ENCODE measurements at regions not wholly inside any gene's neighbourhood (a gene's known extent, or its start where the extent isn't known, plus 50 kb on each side); places are given as distances from the start of the nearest gene placed in this dataset.
A peak's percentile ranks its signal among the peaks of the same experiment; 100 is the strongest.

DNA sequence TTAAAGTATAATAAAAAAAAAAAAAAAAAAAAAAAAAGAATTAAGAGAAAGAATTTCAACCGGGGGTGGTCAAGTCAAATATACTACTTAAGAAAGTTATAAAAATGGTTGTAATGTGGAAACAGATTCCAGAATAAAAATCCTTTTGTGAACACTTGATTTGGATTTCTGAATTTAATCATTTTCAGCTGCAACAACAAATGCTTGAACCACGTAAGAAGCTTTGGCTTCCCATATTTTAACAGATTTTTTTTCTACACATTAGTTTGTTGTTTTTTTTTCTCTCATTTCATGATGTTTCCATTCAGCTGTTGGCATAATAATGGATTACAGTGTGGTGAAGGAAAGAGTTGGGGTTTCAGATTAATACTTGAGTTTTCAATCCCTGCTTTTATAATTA lies 137.3 kb upstream of the AGR3 start:
- DNase-seq (ENCODE audit: low spot score), result no peak
- no peak for FAIRE-seq

DNA sequence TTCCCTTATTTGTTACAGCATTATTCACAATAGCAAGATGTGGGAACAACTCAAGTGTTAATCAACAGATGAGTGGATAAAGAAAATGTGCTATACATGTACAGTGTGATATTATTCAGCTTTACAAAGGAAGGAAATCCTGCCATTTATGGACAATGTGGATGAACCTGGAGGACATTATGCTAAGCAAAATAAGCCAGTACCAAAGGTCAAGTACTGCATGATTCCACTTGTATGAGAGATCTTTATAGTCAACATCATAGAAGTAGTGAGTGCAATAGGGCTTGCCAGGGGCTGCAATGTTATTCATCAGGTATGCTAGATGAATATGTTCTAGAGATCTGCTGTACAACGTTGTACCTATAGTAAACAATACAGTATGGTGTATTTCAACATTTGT lies 138.5 kb upstream of the AGR3 start:
- FAIRE-seq, result no peak

GRCh38 chr7:17021205-17021604 lies 139.4 kb upstream of the AGR3 start:
- DNase-seq (ENCODE audit: low spot score) (no peak), FAIRE-seq (no peak)

More for the DNA sequence above, 138.5 kb upstream of the AGR3 start:
- DNase-seq (ENCODE audit: low spot score), result no peak

DNA sequence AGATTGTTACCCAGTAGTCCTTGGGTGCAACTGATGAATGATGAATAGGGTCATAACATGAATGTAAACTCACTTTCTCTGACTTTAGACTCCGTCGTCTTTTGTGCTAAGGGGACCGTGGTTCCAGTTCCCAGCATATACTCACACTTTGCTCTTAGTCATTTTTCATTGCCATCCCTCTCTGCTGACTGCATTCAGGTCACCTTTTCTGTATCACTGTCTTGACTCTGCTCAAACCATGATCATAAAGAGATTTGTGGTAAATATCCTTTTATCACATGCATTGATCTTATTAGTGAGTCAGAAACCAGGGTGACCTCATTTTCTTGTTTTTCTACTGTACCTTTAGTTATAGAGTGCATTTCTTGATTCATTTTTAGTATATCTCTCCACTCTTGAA lies 141.1 kb upstream of the AGR3 start:
- FAIRE-seq (no peak), DNase-seq (ENCODE audit: low spot score) (no peak)

GRCh38 chr7:17026269-17026668 lies 144.5 kb upstream of the AGR3 start:
- no peak for FAIRE-seq
- DNase-seq (ENCODE audit: low spot score), result no peak

DNA sequence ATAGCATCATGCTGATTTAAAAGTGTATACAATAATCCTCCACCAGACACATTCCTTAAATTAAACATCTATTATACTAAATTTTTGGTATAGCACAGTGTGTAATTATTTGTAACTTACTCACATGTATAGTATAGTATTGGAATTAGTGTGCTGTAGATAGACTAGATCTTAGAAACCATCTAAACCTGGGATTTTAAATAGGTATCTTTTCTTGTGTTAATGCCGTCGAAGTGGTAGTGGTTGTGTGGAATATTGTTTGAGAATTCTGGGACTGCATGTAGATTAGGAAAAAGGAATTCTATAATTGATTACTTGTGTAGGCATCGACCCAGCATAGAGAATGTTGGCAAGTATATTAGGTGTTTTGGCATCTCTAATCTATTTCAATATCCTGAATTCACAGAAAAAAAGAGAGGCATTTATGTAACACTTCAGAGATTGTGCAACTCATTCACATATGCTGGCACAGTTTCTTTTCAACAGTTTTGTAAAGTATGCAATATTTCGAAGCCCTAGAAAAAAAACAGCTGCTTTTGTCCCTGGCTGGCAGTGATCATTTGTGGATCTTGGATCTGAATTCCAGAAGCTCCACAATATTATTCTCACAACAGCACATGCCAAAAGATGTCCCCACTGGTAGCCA lies 145.5 kb upstream of the AGR3 start:
- FAIRE-seq, result no peak
- DNase-seq (ENCODE audit: low spot score), result no peak

DNA sequence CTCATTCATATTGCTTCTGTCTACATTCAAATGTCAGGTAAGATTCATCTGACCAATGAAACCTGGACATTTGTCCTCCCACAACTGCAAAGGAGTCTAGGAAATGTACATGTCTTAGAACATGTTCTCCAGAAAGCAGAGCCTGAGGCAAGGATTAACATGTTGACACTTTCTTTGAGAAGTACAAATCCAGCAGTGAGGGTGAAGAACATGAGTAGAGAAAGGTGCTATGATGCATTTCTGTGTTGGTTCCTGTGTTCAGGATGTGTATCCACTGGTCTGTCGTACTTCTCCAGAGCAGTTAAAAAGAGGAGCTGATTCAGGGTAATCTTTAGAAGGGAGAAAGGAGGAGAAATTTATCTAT lies 146.0 kb upstream of the AGR3 start:
- DNase-seq (ENCODE audit: low spot score), result no peak
- no peak for FAIRE-seq

DNA sequence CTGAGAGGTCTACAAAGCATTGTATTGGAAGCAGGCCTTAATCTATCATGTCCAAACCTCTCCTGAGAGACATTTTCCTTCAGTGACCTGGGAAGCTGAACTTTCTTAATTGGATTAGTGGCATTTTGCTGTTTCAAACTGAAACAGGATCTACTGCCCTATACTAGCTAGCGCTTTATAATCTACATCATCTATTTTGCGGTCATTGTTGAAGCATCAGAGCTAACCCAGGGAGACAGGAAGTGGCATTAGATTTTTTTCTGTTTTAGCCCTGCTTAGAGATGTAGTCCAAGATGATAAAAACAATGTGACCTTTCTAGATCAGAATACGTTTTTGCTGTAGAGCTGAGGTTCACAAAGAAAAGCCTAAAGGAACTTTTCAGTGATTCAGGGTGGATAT lies 147.4 kb upstream of the AGR3 start:
- FAIRE-seq (no peak), DNase-seq (ENCODE audit: low spot score) (no peak)

- no peak for DNase-seq (ENCODE audit: low spot score)
- no peak for FAIRE-seq
These were observed 148.8 kb upstream of the AGR3 start for GRCh38 chr7:17030559-17030958.

DNA sequence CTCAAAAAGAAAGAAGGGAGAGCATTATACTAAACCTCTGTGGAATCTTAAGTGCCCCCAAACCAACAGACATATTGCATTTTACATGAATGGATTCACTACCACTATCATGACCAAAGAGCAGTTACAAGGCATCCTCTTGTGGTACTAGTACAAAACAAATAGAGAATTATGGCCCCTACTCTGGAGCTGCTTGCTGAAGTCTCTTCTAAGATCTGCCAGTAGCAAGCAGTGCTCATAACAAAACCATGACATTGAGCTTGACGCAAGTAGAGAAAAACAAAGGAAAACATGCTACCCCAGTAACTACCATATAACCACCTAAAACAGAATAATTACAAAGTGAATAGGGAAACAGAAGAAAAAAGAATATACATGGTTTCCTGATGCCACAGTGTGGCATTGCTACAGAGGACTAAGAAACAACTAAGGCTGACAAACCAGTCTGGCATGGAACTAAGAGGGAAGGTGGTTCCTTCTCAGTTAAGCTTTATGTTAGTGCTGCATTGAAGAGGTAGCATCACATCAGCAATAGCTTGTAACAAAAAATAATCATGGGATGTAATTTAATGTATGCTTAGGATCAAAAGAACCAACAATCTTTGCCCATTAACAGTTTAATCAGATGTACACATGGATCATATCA lies 150.2 kb upstream of the AGR3 start:
- DNase-seq (ENCODE audit: low spot score) (no peak), FAIRE-seq (peak; percentile 42)

- DNase-seq (ENCODE audit: low spot score) (no peak), FAIRE-seq (no peak)
These were observed 151.5 kb upstream of the AGR3 start for GRCh38 chr7:17033245-17033644.

DNA sequence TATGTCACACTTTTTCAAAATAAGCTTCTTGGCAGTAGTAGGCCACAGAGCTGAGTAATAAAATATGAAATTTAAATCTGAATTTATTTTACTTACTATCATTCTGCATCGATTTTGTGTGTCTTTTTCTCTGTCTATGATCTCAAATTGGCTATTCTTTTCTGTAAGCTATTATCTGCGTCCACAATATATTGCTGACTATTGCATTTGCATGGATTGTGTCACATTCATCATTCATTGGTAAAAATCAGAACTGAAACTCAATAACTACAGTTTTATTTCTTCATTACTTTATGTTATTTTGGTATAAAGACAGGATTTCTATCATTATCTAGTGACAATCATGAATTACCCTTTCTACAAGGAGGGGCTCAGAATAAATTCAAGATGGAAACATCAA lies 154.8 kb upstream of the AGR3 start:
- DNase-seq (ENCODE audit: low spot score), result no peak
- FAIRE-seq, result no peak

GRCh38 chr7:17037356-17037755 lies 155.6 kb upstream of the AGR3 start:
- DNase-seq (ENCODE audit: low spot score), result no peak
- no peak for FAIRE-seq

DNA sequence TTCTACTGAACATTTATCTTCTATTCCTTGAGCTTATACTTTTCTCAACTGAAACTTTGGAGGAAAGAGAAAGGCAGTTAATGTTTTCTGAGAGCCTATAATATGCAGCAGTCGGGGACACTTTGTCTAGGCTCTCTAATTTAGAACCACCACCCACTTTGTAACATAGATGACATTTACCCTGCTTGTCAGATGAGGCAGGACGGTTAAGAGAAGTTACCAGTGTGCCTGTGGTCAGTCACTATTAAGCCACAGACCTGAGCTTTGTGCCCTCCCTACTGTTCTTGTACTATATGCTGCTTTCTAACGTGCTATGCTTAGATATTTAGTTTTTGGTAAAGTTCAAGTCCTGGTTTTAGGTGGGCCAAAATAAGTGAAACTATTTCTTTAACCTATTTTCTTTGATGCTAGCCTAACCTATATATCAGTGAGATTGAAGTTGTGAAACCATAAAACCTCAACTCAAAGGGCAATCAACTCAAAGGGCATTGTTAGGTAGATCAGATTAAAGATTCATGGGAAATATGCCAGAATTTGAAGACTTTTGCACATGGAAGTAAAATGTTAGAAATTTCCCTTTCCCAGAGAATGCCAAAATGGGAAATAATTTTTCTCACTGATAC lies 156.5 kb upstream of the AGR3 start:
- DNase-seq (ENCODE audit: low spot score), result no peak
- no peak for FAIRE-seq

DNA sequence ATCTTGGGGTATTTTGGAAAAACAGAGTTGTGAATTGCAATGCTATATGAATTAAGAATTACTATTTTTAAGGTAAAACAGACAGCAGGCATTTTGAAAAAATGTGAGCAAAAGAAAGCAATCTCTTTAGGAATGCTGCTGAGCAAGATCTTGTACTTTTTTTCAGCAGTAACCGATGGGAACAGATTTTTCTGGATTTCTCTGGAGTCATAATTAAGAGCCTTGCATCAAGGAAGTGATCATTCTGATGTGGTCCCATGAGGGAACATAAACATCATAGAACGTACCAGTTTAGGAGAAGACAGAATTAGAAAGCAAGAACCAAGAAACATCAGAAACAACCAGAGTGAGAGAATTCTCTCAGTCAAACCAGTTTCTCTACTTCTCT lies 157.0 kb upstream of the AGR3 start:
- no peak for FAIRE-seq
- no peak for DNase-seq (ENCODE audit: low spot score)

DNA sequence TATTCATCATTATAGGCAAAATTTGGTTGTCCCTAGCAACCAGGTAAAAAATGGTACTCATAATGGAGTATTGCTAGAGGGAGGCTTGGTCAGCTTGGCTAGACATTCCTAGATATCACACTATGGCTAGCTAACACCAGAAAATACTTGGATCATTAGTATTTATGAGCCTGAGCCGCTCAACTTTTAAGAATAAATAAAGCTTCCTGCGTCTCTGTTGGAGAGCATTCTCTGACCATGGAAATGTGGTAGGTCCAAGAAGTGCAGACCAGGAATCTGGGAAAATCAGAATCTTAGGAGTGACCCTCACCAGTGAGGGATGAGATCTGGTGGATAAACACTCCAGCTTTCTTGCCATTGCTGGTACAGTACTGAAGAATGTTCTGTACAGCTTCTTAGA lies 157.6 kb upstream of the AGR3 start:
- no peak for DNase-seq (ENCODE audit: low spot score)
- FAIRE-seq, result no peak

DNA sequence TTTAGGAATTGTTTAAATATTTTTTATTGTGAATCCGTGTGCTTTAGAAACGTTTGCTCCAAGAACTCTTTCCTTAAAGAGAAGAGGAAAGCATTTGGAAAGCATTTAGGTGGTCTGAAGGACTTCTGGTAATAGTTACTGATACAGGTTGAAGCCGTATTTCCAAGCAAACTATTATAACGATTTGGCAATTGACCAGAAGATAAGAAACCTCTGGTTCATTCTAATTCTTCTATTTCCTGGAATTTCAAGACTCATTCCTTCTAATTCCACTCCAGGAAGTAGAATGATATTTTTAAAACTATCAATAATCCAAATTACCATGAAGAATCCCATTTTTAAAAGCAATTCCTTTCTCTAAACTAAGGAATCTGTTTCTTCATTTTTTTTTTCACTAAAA lies 158.9 kb upstream of the AGR3 start:
- DNase-seq (ENCODE audit: low spot score) (no peak), FAIRE-seq (no peak)

DNA sequence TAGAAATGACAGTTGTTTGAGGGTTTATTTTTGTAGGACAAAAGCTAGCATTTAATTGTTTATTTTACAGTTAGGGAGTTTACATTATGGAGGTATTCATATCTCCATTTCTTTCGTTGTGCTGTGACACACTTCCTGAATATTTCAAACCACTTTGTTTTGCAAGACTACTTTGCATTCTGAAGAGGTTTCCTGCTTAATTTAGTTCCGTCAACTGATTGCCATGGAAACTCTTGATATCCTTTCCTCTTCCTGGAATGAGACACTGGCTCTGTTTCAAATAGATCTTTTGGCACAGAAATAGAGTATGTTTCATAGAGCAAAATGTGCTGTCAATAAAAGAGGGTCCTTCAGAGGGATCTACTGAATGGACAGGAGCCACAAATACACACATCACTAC lies 159.5 kb upstream of the AGR3 start:
- DNase-seq (ENCODE audit: low spot score), result no peak
- FAIRE-seq, result no peak

DNA sequence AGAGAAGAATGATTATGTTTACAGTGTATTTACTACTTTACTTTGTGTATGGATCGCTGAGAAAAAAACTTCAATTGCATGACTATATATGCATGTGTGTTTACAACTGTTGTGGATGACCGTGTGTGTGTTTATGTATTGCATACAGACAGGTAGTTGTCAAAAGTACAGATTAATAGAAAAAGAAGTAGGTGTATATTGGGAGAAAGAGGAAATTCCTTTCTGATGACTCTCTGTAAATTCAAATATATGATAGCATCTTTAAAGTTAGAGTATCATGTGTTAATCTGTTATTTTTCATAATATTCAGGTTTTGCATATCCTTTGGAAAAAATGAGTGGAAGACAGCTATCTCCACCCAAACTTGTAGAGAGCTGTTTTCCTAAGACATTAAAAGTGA lies 160.4 kb upstream of the AGR3 start:
- DNase-seq (ENCODE audit: low spot score) (no peak), FAIRE-seq (no peak)

DNA sequence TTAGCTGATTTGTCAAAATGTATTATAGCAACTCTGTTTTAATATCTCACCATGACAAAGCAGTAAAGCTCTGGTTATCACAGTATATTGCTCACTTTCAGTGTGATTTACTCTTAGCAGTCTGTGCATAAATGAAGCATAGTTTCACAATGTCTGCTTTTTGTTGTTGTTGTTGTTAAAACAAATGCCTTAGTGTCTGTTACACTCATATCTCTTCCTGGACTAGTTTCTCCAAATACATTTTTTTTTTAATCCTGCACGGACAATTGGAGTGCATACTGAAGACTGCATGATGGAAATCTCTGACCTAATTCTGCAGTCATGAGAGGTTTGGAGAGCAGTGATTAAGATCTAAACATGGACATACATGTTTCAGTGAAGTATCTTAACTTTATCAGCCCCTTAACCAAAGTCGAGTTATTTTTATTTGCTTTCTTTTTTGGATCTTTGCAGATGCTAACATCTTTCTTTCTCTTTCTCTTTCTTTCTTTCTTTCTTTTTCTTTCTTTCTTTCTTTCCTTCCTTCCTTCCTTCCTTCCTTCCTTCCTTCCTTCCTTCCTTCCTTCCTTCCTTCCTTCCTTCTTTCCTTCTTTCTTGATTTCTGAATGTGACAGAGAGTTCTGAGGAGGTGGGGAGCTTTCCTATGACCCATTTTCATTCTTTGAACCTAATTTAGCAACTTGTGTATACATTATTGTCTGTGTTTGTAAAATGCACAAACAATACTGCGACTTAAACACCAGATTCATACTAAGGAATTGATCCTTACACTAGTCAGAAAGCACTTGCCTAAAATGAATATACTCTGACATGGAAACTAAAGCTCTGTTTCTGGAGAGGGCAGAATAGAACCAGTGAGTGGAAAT lies 161.5 kb upstream of the AGR3 start:
- DNase-seq (ENCODE audit: low spot score), result no peak

DNA sequence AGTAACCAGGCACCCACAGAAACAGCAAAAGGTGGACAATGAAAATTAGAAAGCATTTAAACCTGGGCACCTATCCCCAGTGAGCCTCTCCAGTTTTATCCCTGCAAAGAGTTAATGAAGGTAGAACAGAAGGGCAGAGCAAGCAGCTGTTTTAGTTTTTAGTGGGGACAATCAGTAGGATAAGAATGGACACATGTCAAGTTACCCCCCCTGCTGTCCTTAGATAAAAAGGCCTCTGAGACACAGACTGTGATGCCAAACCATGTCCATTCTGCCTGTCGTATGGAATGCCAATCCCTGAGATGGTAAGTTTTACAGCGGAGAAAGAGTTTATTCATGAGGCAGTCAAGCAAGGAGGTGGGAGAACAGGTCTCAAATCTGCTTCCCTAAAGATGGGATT lies 162.6 kb upstream of the AGR3 start:
- DNase-seq (ENCODE audit: low spot score) (no peak), FAIRE-seq (no peak)

More for the DNA sequence above, 161.5 kb upstream of the AGR3 start:
- FAIRE-seq, result no peak

DNA sequence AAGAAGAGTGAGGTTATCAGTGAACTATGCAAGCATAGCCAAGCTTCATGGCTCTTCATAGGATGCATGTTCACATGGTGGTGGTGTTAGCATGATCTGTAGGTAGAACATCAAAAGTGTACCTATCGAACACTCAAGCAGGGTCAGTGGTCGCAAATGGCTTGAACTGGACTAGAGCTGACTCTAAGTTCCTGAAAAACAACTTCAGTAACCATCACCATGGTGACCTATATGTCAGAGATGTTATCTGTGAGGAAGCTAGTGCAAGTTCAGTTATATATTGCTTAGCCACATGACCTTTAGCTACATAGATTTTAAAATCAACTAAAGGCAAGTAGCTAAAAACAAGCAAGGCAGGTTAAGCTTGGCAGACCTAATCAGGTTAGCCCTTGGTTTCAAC lies 163.1 kb upstream of the AGR3 start:
- DNase-seq (ENCODE audit: low spot score) (no peak), FAIRE-seq (no peak)
